ENCODE measurements at regions not wholly inside any gene's neighbourhood (a gene's known extent, or its start where the extent isn't known, plus 50 kb on each side); places are given as distances from the start of the nearest gene placed in this dataset.
"Not testable (repeated sequence)": the region's sequence is repeated elsewhere in the genome, so short reads cannot be mapped to it uniquely, and the experiment has no call there.

DNA sequence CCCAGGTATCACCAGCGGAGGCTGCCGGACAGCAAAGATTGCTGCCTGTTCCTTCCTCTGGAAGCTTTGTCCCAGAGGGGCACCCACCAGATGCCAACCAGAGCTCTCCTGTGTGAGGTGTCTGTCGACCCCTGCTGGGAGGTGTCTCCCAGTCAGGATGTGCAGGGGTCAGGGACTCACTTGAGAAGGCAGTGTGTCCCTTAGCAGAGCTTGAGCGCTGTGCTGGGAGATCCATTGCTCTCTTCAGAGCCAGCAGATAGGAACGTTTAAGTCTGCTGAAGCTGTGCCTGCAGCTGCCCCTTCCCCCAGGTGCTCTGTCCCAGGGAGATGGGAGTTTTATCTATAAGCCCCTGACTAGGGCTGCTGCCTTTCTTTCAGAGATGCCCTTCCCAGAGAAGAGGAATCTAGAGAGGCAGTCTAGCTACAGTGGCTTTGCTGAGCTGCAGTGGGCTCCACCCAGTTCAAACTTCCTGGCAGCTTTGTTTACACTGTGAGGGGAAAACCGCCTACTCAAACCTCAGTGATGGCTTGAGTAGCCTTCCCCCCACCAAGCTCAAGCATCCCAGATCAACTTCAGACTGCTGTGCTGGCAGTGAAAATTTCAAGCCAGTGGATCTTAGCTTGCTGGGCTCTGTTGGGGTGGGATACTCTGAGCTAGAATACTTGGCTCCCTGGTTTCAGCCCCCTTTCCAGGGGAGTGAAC, 253.7 kb downstream of the SPATA31A6 start:
- H3K27me3 ChIP-seq (replicated peaks; ENCODE audit: control insufficient read depth, insufficient read depth, low read length); H3K4me1 ChIP-seq; H3K4me3 ChIP-seq (ENCODE audit: low read depth, low read length); H3K36me3 ChIP-seq (ENCODE audit: control insufficient read depth, insufficient read depth, low read length); POLR2A ChIA-PET; DNase-seq; H3K27ac Mint-ChIP-seq (ENCODE audit: unreplicated experiment); BruUV-seq (replicated peaks); H3K4me3 Mint-ChIP-seq (ENCODE audit: unreplicated experiment); H3K36me3 Mint-ChIP-seq (ENCODE audit: insufficient read depth, unreplicated experiment); CTCF ChIA-PET; H3K27me3 Mint-ChIP-seq (ENCODE audit: insufficient read depth, unreplicated experiment); H3K9me3 Mint-ChIP-seq (ENCODE audit: unreplicated experiment); H3K9me3 ChIP-seq; H3K4me1 Mint-ChIP-seq (ENCODE audit: low read depth, unreplicated experiment); intact Hi-C loops (cut with micrococcal nuclease; ENCODE audit: unreplicated experiment): not testable (repeated sequence)

DNA sequence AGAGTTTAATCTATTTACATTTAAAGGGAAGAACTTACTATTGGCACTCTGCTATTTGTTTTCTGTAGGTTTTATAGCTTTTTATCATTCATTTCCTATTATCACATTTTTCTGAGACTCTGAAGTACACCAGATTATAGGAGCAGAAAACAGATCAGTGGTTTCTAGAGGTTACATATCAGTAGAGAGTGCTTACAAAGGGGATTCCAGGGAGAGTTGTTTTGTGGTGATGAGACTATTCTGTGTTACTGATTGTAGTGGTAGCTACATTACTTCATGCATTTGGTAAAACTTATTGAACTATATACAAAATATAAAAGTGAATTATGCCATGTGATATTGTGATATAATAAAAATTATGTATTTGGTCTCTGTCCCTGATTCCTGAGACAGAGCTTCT, 259.2 kb downstream of the SPATA31A6 start:
- H3K27me3 ChIP-seq (replicated peaks; ENCODE audit: control insufficient read depth, insufficient read depth, low read length); H3K4me3 Mint-ChIP-seq (ENCODE audit: unreplicated experiment); CTCF ChIA-PET; DNase-seq; POLR2A ChIA-PET; H3K4me3 ChIP-seq (ENCODE audit: low read depth, low read length); BruUV-seq (replicated peaks); intact Hi-C loops (cut with micrococcal nuclease; ENCODE audit: unreplicated experiment); H3K9me3 ChIP-seq; H3K36me3 ChIP-seq (ENCODE audit: control insufficient read depth, insufficient read depth, low read length); H3K9me3 Mint-ChIP-seq (ENCODE audit: unreplicated experiment); H3K27me3 Mint-ChIP-seq (ENCODE audit: insufficient read depth, unreplicated experiment); H3K36me3 Mint-ChIP-seq (ENCODE audit: insufficient read depth, unreplicated experiment); H3K27ac Mint-ChIP-seq (ENCODE audit: unreplicated experiment); H3K4me1 Mint-ChIP-seq (ENCODE audit: low read depth, unreplicated experiment); H3K4me1 ChIP-seq: not testable (repeated sequence)

DNA sequence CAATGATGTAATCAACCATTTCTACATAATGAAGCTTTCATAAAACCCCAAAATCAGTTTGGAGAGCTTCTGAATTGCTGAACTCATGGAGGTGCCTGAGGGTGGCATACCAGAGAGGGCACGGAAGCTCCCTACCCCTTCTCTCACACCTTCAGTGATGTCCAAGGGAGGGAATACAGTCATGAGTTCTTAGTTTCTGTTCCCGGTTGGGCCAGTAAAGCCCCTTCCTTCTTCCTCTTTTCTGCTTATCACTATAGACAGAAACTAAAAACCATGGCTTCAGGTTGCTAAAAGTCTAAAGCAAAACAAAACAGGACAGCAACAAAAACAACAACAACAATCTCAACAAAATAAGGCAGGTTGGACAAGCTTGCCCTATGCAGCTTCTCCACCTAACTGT, 260.0 kb downstream of the SPATA31A6 start:
- CTCF ChIA-PET; H3K9me3 Mint-ChIP-seq (ENCODE audit: unreplicated experiment); H3K4me1 Mint-ChIP-seq (ENCODE audit: low read depth, unreplicated experiment); H3K27ac Mint-ChIP-seq (ENCODE audit: unreplicated experiment); POLR2A ChIA-PET; H3K36me3 ChIP-seq (ENCODE audit: control insufficient read depth, insufficient read depth, low read length); H3K9me3 ChIP-seq; H3K4me1 ChIP-seq; H3K27me3 ChIP-seq (replicated peaks; ENCODE audit: control insufficient read depth, insufficient read depth, low read length); DNase-seq; H3K36me3 Mint-ChIP-seq (ENCODE audit: insufficient read depth, unreplicated experiment); H3K4me3 ChIP-seq (ENCODE audit: low read depth, low read length); H3K4me3 Mint-ChIP-seq (ENCODE audit: unreplicated experiment); BruUV-seq (replicated peaks); H3K27me3 Mint-ChIP-seq (ENCODE audit: insufficient read depth, unreplicated experiment); intact Hi-C loops (cut with micrococcal nuclease; ENCODE audit: unreplicated experiment): not testable (repeated sequence)

DNA sequence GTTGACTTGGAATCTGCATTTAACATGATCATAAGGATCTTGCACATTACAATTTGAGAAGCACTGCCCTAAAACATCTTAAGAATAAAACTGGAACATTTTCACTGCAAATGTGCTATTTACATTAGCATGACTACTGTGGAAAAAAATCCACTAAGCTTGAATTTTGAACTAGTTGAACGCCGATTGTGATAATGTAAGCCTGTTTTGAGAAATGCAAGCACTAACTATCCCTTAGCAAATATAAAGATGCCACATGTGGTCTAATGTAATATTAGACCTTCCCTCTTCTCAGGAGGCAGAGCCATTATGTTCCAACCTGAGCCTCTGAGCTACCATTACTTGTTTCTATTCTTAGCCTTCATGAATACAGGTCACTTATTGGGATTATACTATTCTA, 278.0 kb downstream of the SPATA31A6 start:
- POLR2A ChIA-PET: not testable (repeated sequence)

DNA sequence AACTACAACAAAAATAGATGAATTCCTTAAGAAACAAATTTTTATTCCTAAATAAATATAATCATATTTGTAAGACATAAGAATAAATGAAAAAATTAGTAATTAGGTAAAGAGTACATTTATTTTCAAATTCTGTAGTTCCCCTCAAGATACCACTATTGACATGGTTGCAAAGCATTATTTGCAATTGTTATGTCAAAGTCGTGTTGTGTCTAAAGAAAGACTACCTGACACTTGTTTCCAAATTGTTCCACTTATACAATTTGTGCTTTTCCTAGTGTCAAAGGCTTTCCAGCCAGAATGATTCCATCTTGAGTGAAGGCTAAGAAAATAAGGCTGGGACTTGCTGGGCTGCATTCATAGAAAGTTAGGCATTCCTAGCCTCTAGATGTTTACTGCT, 278.4 kb downstream of the SPATA31A6 start:
- intact Hi-C loops (cut with micrococcal nuclease; ENCODE audit: unreplicated experiment); CTCF ChIA-PET: not testable (repeated sequence)

More for the DNA sequence above, 278.0 kb downstream of the SPATA31A6 start:
- H3K27me3 ChIP-seq (replicated peaks; ENCODE audit: control insufficient read depth, insufficient read depth, low read length); H3K4me1 Mint-ChIP-seq (ENCODE audit: low read depth, unreplicated experiment); H3K36me3 ChIP-seq (ENCODE audit: control insufficient read depth, insufficient read depth, low read length); H3K27me3 Mint-ChIP-seq (ENCODE audit: insufficient read depth, unreplicated experiment); intact Hi-C loops (cut with micrococcal nuclease; ENCODE audit: unreplicated experiment); H3K4me1 ChIP-seq; DNase-seq; BruUV-seq (replicated peaks); H3K36me3 Mint-ChIP-seq (ENCODE audit: insufficient read depth, unreplicated experiment); H3K4me3 ChIP-seq (ENCODE audit: low read depth, low read length); H3K9me3 ChIP-seq; CTCF ChIA-PET; H3K27ac Mint-ChIP-seq (ENCODE audit: unreplicated experiment); H3K4me3 Mint-ChIP-seq (ENCODE audit: unreplicated experiment); H3K9me3 Mint-ChIP-seq (ENCODE audit: unreplicated experiment): not testable (repeated sequence)

DNA sequence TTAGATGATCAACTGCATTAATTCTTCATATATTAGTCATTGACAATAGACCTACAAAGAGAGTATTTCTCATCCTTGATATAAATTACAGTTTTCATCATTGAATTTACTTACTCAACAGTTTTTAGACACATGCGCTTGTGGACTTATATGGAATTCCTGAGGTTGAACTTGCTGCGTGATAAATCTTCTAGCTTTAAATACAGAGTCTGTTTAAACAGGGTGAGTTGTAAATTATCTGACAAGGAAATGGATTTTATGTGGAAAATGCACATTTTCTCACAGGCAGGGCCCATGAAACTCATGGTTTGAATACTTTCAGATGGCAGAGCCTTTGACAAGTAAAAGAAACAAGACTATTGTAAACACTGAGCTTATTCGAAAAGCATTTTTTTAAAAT, 280.5 kb downstream of the SPATA31A6 start:
- BruUV-seq (replicated peaks); H3K27me3 Mint-ChIP-seq (ENCODE audit: insufficient read depth, unreplicated experiment); DNase-seq; intact Hi-C loops (cut with micrococcal nuclease; ENCODE audit: unreplicated experiment); H3K9me3 Mint-ChIP-seq (ENCODE audit: unreplicated experiment); CTCF ChIA-PET; H3K4me1 ChIP-seq; H3K27ac Mint-ChIP-seq (ENCODE audit: unreplicated experiment); POLR2A ChIA-PET; H3K4me3 Mint-ChIP-seq (ENCODE audit: unreplicated experiment); H3K4me3 ChIP-seq (ENCODE audit: low read depth, low read length); H3K4me1 Mint-ChIP-seq (ENCODE audit: low read depth, unreplicated experiment); H3K27me3 ChIP-seq (replicated peaks; ENCODE audit: control insufficient read depth, insufficient read depth, low read length); H3K36me3 Mint-ChIP-seq (ENCODE audit: insufficient read depth, unreplicated experiment); H3K9me3 ChIP-seq; H3K36me3 ChIP-seq (ENCODE audit: control insufficient read depth, insufficient read depth, low read length): not testable (repeated sequence)

More for the DNA sequence above, 278.4 kb downstream of the SPATA31A6 start:
- H3K9me3 Mint-ChIP-seq (ENCODE audit: unreplicated experiment); H3K4me3 Mint-ChIP-seq (ENCODE audit: unreplicated experiment); H3K36me3 Mint-ChIP-seq (ENCODE audit: insufficient read depth, unreplicated experiment); H3K4me3 ChIP-seq (ENCODE audit: low read depth, low read length); H3K4me1 ChIP-seq; H3K27ac Mint-ChIP-seq (ENCODE audit: unreplicated experiment); POLR2A ChIA-PET; H3K27me3 Mint-ChIP-seq (ENCODE audit: insufficient read depth, unreplicated experiment); H3K9me3 ChIP-seq; BruUV-seq (replicated peaks); H3K27me3 ChIP-seq (replicated peaks; ENCODE audit: control insufficient read depth, insufficient read depth, low read length); H3K4me1 Mint-ChIP-seq (ENCODE audit: low read depth, unreplicated experiment); DNase-seq; H3K36me3 ChIP-seq (ENCODE audit: control insufficient read depth, insufficient read depth, low read length): not testable (repeated sequence)

DNA sequence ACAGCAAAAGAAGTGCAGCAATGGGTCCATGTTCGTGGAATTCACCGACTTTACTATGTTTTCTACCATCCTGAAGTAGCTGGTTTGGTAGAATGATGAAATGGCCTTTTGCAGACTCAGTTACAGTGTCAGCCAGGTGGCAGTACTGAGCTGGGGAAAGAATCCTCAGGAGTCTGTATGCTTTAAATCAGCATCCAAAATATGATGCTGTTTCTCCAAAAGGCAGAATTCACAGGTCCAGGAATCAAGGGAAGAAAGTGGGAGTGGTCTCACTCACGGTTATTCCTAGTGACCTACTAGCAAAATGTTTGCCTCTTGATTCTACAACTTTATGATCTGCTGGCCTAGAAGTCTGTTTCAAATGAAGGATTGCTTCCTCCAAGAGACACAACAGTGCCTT, 287.1 kb downstream of the SPATA31A6 start:
- POLR2A ChIA-PET, DNase-seq: not testable (repeated sequence)

More for the DNA sequence above, 287.1 kb downstream of the SPATA31A6 start:
- H3K4me3 Mint-ChIP-seq (ENCODE audit: unreplicated experiment); H3K36me3 ChIP-seq (ENCODE audit: control insufficient read depth, insufficient read depth, low read length); H3K4me1 Mint-ChIP-seq (ENCODE audit: low read depth, unreplicated experiment); H3K4me1 ChIP-seq; CTCF ChIA-PET; H3K9me3 ChIP-seq; H3K27me3 ChIP-seq (replicated peaks; ENCODE audit: control insufficient read depth, insufficient read depth, low read length); H3K27ac Mint-ChIP-seq (ENCODE audit: unreplicated experiment); H3K27me3 Mint-ChIP-seq (ENCODE audit: insufficient read depth, unreplicated experiment); H3K9me3 Mint-ChIP-seq (ENCODE audit: unreplicated experiment); intact Hi-C loops (cut with micrococcal nuclease; ENCODE audit: unreplicated experiment); H3K4me3 ChIP-seq (ENCODE audit: low read depth, low read length); BruUV-seq (replicated peaks); H3K36me3 Mint-ChIP-seq (ENCODE audit: insufficient read depth, unreplicated experiment): not testable (repeated sequence)
